ENCODE measurements at regions not wholly inside any gene's neighbourhood (a gene's known extent, or its start where the extent isn't known, plus 50 kb on each side); places are given as distances from the start of the nearest gene placed in this dataset.
"Not testable (repeated sequence)": the region's sequence is repeated elsewhere in the genome, so short reads cannot be mapped to it uniquely, and the experiment has no call there.

DNA sequence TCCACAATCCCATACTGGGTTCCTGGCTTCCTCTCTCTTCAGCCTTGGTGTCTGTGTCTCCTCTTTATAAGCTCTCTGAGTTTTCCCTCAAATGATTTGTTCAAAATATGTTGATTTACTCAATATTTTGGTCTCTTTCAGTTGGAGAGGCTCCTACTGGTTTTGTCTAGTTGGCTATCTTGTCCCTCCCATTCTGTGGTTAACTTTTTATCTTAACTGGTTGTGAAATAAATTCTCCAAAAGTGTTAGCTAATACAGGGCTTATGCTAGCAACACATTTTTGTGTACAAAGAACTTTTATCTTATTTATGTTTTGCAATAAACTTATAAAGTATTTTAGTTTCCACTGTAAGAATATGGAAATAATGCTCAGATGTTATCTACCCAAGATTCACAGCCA, 200.9 kb downstream of the AASDHPPT start:
- DNase-seq, result no peak

DNA sequence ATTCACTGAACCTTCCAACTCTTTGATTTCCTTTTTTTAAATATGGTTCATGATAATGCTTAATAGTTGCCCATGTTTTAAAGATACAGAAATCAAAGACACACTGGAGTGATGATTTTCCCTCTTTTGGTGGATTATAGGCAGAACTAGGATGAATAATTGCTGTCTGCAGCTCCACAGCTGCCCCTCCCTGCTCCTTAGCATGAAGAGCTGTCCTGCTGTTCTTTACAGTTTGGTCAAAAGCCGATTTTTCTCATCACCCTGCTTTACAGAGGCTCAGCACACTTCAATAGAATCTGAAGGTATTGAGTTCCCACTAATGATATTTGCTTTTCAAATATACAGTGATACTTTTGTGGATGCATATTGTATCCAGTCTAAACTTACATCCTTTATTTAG, 202.6 kb downstream of the AASDHPPT start:
- DNase-seq, result no peak

DNA sequence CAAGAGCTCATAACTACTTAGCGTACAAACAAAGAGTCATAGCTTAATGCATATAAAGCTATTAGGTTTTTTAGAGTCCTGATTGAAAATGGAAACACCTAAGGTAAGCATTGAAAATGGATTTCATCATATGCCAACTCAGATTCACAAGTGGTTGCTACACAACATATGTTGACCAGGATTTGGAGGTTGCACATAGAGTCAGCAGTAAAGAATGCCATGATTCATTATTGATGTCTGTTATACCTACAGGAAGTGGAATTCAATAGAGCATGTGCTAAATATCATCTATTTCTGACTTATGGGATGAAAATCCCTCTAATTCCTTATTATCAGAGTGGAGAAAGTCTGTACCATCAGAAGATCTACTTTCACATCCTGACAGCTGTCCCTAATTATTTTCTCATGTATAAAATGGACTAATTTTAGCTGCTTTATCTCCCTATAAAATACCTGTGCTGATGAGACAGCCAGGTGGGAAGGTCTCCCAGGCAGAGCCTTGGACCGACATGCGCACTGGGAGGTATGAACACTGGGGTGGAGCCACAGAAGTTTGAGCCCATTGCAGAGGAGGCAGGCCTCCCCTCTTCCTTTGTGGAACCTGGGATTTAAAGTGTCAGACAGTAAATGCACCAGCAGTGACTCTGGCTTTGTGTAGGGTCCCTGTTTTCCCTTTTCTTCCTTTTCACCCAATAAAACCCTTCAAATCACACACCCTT, 204.2 kb downstream of the AASDHPPT start:
- no peak for DNase-seq

DNA sequence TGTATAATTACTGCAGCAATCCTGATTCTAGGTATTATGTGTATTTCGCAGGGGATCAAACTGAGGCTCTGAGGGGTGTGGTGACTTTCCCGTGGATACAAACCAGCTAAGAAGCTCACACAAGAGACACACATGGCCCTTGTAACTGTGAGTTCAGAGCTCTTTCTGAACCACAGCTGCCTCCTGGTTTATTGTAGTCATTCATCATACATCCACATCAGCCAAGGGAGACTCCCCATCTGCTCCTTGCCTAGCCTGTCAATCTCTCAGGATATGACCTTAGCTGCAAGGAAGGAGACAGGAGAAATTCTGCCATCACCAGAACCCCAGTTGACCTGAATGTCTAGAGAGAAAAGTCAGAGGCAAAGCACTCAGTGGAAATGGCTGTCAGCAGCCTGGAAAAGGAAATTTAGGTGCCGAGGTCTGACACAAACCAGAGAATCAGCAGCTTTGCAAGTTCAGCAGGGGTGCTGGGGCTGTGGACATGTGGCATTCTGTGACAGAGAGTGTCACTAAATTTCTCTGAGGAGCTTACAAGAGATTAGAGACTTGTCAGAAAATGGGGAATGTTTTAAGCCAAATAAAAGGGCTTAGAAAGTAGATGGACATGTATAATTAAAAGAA, 209.5 kb downstream of the AASDHPPT start:
- no peak for DNase-seq

- no peak for DNase-seq
Observed at GRCh38 chr11:106288057-106288456, 210.6 kb downstream of the AASDHPPT start.

GRCh38 chr11:106288822-106289387, 211.4 kb downstream of the AASDHPPT start:
- DNase-seq, result no peak

DNA sequence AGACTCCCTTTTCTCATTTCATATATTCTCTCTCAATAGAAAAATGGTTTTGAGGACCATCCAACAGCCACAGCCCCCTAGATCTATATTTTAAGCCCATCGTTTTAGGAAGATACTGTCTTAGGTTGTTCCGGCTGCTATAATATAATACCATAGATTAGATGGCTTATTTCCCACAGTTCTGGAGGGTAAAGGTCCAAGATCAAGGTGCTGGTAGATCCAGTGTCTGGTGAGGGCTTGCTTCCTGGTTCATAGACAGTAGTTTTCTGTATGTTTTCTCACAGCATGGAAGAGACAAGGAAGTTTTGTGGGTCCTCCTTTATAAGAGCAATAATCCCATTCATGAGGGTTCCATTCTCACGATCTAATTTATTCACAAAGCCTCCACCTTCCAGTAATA, 215.1 kb downstream of the AASDHPPT start:
- DNase-seq, result no peak

GRCh38 chr11:106295974-106296373, 218.5 kb downstream of the AASDHPPT start:
- no peak for DNase-seq

- DNase-seq, result no peak
Observed at GRCh38 chr11:106302416-106302815, 225.0 kb downstream of the AASDHPPT start.

DNA sequence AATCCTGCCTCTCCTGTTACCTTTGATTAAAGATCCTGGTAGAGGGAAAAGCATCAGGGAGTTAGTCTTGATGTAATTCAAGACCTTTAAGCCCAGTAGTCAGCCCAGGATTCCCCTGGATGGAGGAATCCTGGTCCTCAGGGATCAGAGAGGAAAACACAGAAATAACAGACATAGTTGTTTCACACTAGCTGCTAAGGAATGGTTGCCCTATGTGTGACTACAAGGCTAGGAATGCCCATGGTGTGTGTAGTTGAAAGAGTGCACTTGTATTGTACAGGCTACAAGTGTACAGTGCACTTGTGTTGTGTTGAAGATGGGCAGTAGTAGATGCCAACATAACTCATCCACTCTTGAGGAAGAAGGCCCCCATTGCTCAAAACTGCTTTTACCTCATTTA, 226.8 kb downstream of the AASDHPPT start:
- DNase-seq, result no peak

GRCh38 chr11:106305458-106305857, 228.0 kb downstream of the AASDHPPT start:
- DNase-seq, result no peak

DNA sequence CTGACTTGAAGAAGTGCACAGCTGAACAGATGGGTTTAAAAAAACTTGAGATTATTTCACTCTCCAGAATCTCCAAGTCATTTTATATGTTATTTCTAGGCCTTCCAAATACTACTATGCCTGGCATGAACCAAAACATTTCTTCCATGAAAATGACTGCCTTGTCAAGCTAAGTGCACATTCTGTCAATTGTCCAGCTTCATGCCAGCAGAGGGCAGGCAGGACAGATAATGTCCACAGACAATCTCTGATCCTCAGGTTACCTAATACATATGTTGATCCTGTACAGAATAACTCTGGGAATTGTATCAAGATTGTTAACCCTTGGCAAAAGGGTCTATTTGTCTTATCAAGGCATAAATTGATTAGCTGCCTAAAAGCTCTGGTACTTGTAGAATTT, 229.5 kb downstream of the AASDHPPT start:
- DNase-seq, result no peak

DNA sequence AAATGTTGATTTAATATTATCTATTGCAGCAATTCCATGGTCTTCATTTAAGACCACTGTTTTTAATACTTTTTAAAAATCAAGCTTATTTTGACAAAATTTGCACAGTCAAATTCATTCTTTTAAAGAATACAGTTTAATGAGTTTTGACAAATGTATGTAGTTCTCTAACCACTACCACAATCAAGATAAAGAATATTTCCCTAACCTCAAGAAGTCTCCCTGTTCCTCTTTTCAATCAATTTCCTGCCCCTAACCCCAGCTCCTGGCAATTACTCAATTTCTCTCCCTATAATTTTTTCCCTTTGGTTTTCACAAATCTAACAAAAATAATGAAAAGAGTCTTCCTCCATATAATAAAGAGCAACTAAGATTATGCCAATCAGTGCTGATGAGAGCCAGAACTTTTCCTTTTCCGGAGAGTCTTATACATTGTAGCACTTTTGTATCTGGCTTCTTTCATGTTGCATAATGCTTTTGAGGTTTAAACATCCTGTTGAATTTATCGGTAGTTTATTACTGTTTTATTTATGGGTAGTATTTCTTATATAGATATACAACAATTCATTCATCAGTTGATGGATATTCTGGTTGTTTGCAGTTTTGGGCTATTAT, 231.7 kb downstream of the AASDHPPT start:
- DNase-seq, result no peak

DNA sequence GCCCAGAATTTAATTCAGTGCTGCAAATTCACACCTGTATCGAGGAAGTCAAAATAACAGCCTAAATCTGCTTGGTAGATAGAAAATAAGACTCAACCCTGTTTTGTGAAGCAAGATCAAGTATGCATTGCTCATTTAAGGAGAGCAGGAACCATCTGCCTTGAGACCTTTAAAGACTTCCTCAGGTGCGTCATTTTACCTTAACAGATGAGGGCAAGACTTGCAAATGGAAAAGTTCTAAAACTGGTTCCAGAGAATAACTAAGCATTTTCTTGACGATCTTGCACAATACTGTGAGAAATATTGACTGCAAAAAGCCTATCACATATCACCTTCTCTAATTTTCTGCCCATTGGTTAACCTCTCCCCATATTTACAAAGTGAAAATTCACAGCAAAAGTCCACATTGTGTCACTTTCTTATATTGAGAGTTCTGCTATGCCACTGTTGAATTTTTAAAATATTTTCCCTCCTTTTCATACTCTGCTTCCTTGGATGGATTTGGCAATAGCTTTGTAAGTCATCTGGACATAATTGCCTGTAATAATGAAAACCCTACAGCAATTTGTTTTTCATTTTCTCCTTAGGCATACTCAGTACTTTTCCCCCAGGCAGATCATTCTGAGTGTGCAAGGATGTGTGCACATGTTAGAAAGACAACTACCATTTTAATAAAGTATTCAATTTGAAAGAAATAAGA, 234.2 kb downstream of the AASDHPPT start:
- no peak for DNase-seq

DNA sequence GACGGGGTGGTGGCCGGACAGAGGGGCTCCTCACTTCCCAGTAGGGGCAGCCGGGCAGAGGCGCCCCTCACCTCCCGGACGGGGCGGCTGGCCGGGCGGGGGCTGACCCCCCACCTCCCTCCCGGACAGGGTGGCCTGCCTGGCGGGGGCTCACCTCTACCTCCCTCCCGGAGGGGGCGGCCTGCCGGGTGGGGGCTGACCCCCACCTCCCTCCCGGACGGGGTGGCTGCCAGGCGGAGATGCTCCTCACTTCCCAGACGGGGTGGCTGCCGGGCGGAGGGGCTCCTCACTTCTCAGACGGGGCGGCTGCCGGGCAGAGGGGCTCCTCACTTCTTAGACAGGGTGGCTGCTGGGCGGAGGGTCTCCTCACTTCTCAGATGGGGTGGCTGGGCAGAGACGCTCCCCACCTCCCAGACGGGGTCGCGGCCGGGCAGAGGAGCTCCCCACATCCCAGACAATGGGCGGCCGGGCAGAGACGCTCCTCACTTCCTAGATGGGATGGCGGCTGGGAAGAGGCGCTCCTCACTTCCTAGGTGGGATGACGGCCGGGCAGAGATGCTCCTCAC, 239.8 kb downstream of the AASDHPPT start:
- not testable (repeated sequence) for DNase-seq

GRCh38 chr11:106321601-106322000, 244.1 kb downstream of the AASDHPPT start:
- no peak for DNase-seq

DNA sequence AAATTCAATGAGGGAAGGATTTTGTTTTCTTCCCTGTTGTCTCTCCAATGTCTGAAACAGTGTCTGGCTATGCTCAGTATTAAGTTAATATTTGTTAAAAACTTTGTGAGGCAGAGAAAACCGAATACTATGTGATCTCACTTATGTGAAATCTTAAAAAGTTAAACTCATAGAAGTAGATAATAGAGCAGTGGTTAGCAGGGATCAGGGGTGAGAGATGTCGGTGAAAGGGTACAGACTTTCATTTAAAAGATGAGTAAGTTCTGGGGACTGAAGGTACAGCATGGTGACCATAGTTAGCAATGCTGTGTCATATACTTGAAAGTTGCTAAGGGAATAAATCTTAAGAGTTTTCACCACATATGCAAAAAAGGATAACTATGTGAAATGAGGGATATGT, 244.6 kb downstream of the AASDHPPT start:
- no peak for DNase-seq

- DNase-seq, result no peak
Observed at GRCh38 chr11:106326087-106326486, 248.6 kb downstream of the AASDHPPT start.

GRCh38 chr11:106327134-106327533, 249.7 kb downstream of the AASDHPPT start:
- DNase-seq, result no peak

DNA sequence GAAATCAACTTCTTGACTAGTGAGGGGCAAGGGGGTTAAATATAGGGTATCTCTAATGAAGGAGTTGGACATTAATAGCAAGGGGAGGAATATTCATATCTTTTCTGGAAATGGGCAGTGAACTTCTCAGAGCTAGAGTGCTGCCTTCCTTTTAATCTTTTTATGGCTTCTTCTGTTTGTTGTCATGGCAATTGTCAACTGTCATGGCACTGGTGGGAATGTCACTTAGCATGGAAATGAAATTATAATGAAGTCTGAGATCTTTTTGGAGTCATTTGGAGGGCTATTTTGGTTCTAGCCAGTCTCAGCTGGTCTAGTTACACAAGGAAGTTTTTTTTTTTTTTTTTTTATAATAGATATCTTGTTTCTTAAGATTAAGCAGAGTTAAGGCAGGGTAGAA, 250.2 kb downstream of the AASDHPPT start:
- no peak for DNase-seq

DNA sequence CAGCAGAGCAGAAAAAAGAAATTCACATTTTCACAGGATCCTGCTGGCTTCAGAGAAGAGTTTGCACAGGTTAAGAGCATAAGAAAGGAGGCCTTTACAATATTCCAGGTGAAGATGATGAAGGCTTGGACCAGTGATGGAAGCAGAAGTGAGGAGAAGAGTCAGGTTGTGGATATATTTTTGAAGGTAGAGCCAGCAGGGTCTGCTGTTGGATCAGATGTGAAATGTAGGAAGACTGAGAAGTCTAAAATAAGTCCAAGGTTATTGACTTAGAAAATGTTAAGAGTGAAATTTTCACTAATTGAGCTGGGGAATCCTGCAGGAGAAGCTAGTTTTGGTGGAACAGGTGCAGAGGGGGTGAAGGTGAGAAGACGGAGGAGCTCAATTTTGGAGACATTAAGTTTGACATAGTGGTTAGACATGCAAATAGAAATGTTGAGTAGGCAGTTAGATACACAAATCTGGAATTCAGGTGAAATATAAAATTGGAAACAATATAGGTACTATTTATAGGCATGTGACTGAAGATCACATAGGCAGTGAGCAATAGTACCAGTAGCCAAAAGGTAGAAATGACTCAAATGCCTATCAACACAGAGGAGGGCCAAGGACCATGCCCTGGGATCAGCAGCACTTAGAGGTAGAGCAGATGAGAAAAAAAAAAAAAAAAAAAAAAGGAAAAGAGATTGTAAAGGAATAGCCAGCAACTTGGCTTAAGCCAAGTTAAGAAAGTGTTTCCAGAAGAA, 252.0 kb downstream of the AASDHPPT start:
- no peak for DNase-seq

DNA sequence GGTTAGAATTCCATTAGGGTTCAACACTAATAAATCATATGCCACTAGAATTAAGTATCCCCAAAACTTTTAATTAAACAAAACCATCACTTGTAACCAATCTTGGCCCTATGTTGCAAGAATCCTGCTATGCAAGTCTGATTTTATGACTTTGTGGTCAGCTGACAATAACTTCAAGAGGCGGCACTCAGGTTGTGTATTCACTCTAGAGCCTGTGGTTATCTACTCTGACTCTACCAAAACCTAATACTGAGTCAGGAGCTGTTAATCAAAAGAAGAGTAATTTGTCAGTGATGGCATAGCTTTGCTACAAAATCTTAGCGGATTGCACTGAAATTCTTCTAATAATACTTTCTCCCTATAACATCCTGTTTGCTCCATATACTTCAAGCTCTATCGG, 253.7 kb downstream of the AASDHPPT start:
- no peak for DNase-seq
